Retinal pigment epithelial cell (primary cell): ENCODE measurements at regions not wholly inside any gene's neighbourhood (a gene's known extent, or its start where the extent isn't known, plus 50 kb on each side); places are given as distances from the start of the nearest gene placed in this dataset.

ENCODE experiments used
- DNase-seq: peaks from one replicate; pipeline ENCODE4 v3.0.0-alpha.2; 2010; ENCODE audit warnings: low read depth
- H3K4me3 ChIP-seq: 2 replicates; pipeline ENCODE4 v1.5.1; 2011; ENCODE audit warnings: mild to moderate bottlenecking, low read length, control low read depth, moderate library complexity
- TF ChIP-seq, protein P1 (sequence below): conservative IDR thresholded peaks from 2 replicates; pipeline ENCODE4 v1.5.1; 2011; ENCODE audit warnings: low read depth, low read length, control low read depth, inconsistent platforms

DNA sequence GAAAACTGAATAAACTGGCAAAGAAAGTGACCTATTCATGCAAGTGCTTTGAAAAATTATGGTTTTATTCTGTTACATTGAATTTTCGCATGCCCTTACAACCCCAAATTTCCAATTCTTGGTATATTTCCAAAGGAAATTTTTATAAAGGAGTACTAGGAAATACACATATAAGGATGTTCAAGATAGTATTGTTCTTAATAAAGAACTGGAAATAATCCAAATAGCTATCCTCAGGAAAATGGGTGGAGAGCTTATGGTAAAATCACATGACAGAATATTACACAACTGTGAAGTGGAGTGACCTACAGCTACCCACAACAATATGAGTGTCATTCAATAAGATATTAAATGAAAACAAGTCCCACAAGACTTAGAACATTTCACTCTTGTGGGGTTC is 138.9 kb upstream of the BMPER start:
- no peak overlapping the region for H3K4me3 ChIP-seq
- TF ChIP-seq, protein P1, sequence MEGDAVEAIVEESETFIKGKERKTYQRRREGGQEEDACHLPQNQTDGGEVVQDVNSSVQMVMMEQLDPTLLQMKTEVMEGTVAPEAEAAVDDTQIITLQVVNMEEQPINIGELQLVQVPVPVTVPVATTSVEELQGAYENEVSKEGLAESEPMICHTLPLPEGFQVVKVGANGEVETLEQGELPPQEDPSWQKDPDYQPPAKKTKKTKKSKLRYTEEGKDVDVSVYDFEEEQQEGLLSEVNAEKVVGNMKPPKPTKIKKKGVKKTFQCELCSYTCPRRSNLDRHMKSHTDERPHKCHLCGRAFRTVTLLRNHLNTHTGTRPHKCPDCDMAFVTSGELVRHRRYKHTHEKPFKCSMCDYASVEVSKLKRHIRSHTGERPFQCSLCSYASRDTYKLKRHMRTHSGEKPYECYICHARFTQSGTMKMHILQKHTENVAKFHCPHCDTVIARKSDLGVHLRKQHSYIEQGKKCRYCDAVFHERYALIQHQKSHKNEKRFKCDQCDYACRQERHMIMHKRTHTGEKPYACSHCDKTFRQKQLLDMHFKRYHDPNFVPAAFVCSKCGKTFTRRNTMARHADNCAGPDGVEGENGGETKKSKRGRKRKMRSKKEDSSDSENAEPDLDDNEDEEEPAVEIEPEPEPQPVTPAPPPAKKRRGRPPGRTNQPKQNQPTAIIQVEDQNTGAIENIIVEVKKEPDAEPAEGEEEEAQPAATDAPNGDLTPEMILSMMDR, result no peak
- DNase-seq, result no peak

DNA sequence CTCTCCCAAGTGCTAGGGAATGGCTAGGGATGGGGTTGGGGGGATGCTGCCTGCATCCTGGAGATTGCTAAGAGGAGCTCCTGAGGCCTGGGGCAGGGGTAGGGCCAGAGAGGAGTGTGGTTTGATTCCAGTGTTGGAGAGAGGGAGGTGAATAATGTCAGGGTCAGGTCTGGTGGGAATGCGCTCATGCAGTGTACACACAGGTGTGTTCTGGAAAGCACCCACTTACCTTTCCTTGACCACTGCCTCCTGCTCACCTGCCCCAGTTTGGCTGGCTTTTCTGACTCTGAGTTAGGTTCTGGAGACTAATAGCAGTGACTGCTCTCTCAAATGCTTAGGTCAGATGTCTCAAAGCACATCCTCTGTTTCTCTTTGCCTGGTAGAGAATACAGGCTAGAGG is 135.4 kb upstream of the BMPER start:
- TF ChIP-seq, protein P1, result no peak
- no peak for DNase-seq
- no peak overlapping the region for H3K4me3 ChIP-seq

DNA sequence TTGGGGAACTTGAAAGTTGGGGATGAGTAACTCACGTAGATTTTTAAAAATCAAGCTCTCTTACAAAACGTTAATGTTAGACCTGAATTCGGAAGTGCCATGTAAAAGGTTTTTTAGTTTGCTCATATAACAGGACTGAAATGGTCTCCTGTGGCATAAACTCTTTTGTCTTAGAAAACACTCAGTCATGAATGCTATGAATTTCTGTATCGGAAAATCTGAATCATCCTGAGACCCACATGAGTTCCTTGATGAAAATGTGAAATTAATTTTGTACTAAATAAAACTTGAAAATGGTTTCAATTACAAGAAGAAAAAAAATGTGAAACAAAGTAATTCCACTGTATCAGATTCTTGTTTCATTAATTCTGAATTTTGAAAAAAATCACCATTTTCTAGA is 134.8 kb upstream of the BMPER start:
- no peak overlapping the region for H3K4me3 ChIP-seq
- DNase-seq, result no peak
- TF ChIP-seq, protein P1, result no peak

DNA sequence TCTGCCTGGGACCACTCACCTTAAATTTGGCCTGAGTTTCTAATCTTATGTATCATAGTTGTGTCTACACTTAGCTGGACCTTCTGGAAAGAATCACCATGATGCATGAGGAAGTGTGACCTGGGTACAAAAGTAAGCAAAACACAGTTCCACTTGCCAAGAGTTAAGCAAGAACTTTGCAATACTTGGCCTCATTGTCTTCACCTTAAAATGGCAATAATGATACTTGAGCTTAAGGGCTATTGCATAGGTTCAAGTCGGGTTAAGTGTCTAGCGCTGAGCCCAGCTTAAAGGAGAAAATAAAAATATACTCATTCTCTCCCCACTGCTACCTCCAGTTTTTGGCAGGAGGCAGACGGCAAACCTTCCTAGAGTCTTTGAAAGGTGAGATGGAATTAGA is 133.9 kb upstream of the BMPER start:
- no peak for DNase-seq
- H3K4me3 ChIP-seq, result no peak overlapping the region
- TF ChIP-seq, protein P1, result no peak

DNA sequence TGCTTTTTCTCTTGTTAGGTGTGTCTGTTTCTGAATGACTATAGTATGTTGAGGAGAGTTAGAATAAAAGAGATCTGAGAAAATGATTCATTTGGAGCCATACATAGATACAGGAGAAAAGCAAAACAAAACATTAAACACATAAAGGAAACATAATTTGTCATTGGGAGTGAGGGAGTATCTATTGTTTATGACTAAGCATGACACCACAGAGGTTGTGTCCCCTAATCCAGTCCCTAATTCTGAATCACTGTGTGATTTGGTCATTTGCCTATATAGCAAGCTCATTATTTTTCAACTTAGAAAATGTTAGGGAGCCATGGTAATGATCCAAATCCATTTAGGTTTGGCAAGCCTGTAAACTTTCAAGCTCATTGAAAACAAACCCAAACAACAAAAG is 132.3 kb upstream of the BMPER start:
- TF ChIP-seq, protein P1, result no peak
- DNase-seq, result no peak
- no peak overlapping the region for H3K4me3 ChIP-seq

DNA sequence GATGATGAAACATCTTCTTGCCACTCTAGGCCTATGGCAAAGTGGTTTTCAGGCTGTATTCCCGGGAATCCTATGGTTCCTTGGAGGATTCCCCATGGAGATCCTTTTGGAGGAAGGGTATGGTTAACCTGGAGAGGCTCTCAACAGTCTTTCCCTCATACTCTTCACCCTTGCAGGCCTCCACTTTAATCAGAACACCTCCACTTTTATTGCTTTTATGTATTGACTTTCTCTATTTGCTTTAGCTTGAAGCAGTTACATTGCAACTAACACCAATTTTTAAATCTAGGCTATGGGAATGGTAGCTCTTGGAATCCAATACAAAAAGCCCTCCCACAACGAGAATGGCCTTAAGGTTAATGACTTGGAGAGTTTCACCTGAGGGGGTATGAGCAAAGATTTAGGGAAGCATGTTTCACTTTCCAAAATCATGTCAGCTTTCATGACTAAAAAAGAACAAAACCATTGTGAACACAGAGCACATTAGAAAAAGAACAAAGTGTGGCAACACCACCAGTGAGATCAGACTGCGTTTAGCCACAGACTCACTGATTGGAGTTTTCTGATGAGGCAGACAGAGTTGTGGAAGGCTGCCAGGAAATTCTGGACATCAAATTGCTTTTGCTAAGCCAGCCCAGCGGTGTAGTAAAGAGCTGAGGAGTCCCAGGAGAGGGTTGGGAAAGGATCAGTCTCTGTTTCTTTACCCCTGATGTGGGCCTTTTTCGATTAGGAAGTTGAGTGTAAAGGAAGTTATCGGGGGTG is 130.4 kb upstream of the BMPER start:
- no peak overlapping the region for H3K4me3 ChIP-seq
- DNase-seq, result peak; percentile 63
- TF ChIP-seq, protein P1, result no peak

DNA sequence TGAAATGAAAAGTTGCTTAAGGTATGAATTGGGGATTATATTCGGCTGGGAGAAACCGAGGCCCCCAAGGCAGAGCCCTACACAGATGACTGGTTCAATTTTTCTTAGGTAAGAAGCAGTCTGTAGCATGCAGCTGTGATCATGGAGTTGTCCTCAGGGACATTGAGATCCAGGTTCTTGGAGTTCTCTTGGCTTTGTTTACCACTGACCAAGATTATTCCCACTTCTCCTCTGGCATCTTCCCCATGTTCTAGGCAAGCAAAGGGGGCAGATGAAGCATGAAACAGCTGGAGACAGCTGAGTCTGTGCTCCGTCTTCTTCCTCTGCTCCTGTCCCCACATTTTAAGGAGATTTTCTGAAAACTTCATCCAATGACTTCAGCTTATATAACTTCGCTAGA is 129.5 kb upstream of the BMPER start:
- TF ChIP-seq, protein P1, result no peak
- H3K4me3 ChIP-seq, result no peak overlapping the region
- no peak for DNase-seq
